HG02759 (cell line): ENCODE measurements at regions not wholly inside any gene's neighbourhood (a gene's known extent, or its start where the extent isn't known, plus 50 kb on each side); places are given as distances from the start of the nearest gene placed in this dataset.

Source experiments
- ATAC-seq: cut with Tn5 transposase; IDR thresholded peaks from one replicate; pipeline ENCODE4 v1.9.1; 2021; ENCODE audit warnings: mild to moderate bottlenecking, moderate library complexity; ENCODE audit not compliant: unreplicated experiment

- ATAC-seq: no peak
Observed at GRCh38 chr3:43210049-43211027, 76.0 kb upstream of the SNRK start.

DNA sequence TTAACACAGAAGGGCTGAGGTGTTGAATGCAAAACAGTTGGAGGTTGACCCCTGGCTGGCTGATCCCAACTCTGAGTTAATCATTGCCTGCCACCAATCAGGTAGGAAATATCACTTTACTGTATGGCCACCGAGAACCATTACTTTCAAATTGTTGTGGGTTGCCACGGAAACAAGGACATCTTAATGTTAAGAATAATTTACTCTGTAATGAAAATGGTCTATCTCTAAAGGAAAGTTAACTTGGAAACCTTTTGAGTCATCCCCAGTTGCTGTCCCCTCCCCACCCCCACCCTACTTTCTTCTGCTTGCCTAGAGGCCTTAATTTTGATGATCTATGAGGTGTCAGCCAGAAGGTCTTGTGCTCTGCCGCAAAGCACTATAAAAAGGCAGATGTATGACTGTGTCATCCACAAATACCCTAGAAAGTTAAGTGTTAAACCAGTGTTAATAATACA, 78.7 kb upstream of the SNRK start:
- ATAC-seq: no peak

- no peak for ATAC-seq
Observed at GRCh38 chr3:43206632-43207031, 79.7 kb upstream of the SNRK start.

- no peak for ATAC-seq
Observed at GRCh38 chr3:43206105-43206504, 80.2 kb upstream of the SNRK start.

GRCh38 chr3:43203022-43203421, 83.3 kb upstream of the SNRK start:
- no peak for ATAC-seq

DNA sequence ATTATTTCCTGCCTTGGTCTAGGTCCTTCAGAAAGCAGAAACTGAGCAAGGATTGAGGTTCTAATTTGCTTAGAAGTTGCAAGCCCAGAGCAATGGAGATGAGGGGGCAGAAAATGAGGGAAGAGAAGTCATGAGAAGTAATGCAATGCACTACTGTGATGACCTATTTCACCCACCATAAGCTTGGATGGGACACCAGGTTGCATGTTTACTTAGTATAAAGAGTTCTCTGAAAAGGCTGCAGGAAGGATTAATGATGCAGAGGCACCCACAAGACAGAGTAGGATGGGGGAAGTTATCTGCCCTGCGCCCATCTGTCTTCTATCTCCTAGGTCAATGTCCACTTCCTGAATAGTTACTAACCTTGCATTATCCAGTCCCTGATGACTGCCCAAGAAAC, 84.8 kb upstream of the SNRK start:
- ATAC-seq: no peak

DNA sequence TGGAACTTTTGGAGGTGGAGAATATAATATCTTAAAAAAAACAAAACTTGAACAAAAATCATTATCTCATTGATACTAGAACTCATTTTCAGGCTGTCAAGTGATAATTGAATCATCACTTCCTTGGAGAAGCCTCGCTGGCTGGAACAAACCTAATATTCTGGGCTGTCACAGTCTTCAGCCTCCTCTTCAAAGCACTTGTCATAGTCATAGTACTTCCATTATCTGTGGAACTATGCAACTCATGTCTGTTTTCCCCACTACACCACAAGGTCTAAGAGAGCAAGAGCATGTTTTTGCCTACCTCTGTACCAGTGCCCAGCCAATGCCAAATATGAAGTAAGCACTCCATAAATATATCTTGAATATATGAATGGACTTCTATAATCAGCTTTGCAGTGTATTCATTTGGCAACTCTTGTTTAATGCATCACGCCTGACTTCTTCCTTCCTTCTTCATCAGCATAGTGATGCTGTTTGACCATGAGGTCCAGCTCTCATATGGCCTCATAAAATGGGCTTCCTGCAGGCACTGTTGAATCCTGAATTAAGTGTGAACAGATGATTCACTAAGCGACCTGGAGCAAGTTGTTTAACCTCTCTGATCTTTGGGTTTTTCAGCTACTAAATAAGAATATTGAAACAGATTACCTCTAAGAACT, 86.6 kb upstream of the SNRK start:
- no peak for ATAC-seq

GRCh38 chr3:43198791-43199644, 87.3 kb upstream of the SNRK start:
- no peak for ATAC-seq

- no peak for ATAC-seq
Observed at GRCh38 chr3:43198301-43198700, 88.0 kb upstream of the SNRK start.

DNA sequence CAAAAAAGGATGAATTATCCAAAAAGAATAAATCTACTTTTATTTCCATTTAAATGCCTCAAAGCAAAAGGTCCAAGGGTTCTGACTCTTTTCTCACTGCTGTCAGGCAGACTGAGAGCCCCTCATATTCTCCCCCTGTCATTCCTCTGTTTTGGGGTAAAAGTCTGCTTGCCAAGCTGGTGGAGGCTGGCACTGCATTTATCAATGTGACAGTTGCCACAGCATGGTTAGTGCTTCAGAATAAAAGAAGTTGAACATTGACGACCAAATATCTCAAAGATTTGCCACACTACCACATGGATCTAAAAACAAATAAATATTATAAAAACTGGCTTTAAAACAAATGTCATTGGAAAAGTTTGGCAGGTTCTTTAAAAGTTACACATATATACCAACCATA, 89.2 kb upstream of the SNRK start:
- no peak for ATAC-seq

GRCh38 chr3:43196721-43197120, 89.6 kb upstream of the SNRK start:
- no peak for ATAC-seq

GRCh38 chr3:43195115-43195498, 89.2 kb upstream of the POMGNT2 start:
- ATAC-seq: no peak

DNA sequence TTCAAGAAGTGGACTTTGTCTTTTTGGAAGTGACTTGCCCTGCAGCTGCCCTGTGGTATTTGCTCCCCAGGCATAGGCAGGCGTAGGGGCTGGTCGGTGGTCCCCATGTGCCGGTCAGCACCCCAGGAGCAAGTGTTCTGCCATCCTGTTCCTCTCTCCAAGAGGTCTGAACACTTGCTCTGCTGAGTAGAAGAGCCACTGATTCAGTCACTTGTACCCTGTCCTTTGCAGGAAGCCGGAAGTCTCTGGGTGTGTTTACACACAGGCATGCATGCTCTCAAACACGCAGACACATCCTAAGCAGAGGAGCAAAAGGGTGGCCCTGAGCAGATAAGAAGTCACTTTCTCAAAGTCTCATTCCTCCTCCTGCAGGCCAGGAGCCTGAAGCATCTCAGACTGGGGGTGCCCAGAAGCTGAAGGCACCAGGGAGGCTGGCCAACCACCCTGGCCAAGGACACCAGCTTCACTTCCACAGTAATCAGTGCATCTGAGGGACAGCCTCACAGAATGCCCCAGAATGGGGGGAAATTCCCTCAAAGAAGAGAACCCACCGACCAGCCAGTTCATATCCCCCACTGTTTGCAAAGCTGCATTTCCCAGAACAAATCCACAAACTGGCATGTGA, 88.7 kb upstream of the POMGNT2 start:
- ATAC-seq: no peak

- no peak for ATAC-seq
Observed at GRCh38 chr3:43194069-43194468, 88.2 kb upstream of the POMGNT2 start.

- ATAC-seq: no peak
Observed at GRCh38 chr3:43192028-43192427, 86.1 kb upstream of the POMGNT2 start.

DNA sequence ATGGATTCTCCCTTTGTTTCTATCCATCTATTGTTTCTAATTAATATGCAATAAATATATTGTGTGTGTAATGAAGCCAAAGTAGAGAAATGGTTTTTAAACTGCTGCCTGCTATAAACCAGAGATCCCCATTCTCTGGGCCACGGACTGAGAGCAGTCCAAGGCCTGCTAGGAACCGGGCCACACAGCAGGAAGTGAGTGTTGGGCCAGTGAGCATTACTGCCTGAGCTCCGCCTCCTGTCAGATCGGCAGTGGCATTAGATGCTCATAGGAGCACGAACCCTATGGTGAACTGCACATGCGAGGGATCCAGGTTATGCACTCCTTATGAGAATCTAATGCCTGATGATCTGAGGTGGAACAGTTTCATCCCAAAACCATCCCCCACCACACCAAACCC, 85.2 kb upstream of the POMGNT2 start:
- ATAC-seq: no peak

GRCh38 chr3:43190670-43191069, 84.8 kb upstream of the POMGNT2 start:
- ATAC-seq: no peak

- ATAC-seq: no peak
Observed at GRCh38 chr3:43187836-43188479, 82.1 kb upstream of the POMGNT2 start.

- no peak for ATAC-seq
Observed at GRCh38 chr3:43185983-43186314, 80.1 kb upstream of the POMGNT2 start.

DNA sequence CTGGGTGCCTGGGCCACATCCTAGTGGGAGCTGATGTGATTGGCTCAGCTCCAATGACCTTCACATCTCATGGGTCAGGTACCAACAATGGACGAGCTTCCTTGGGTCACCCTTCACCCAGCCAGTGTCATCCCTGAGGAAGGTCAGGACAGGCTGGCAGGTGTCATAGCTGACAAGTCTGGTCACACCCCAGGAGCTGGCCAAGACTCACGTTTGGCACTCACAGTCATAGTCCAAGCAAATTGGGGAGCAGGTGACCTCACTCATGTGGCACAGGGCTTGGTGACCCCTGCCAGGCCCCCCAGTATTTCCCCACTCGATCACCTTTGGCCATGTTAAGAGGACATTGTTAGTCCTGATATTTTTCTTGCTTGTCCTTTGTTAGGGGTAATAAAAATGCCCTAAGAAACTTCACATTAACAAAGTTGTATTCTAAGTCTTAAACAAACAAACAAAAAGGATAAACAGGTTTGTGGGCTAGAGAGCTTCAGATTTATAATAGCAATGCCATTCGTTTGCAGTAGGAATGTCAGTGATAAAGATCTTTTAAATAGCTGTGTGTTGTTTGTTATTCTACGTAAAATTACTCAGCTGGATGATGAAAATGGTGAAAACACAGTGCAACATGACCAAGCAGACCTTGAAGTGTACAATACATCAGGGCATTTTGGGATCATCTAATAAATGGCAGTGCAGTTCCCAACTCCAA, 79.5 kb upstream of the POMGNT2 start:
- no peak for ATAC-seq
